ENCODE measurements at regions not wholly inside any gene's neighbourhood (a gene's known extent, or its start where the extent isn't known, plus 50 kb on each side); places are given as distances from the start of the nearest gene placed in this dataset.

- no peak for TF ChIP-seq EGR1 (IDR thresholded peaks at IDR 0.05)
These were observed 80.0 kb downstream of the CLDN34 start for GRCh38 chrX:10047133-10047532.

- TF ChIP-seq FOXM1 (IDR thresholded peaks at IDR 0.05; ENCODE audit: borderline replicate concordance, low read depth) (no peak), TAF1 (IDR thresholded peaks at IDR 0.05; ENCODE audit: low read depth) (no peak), EP300 (IDR thresholded peaks at IDR 0.05; ENCODE audit: borderline replicate concordance) (no peak), YY1 (IDR thresholded peaks at IDR 0.05; ENCODE audit: low read depth) (no peak), REST (IDR thresholded peaks at IDR 0.05; ENCODE audit: low read depth) (no peak), NFIC (IDR thresholded peaks at IDR 0.05) (no peak), CREB1 (IDR thresholded peaks at IDR 0.05; ENCODE audit: low read depth) (no peak), EGR1 (IDR thresholded peaks at IDR 0.05) (no peak), MAX (IDR thresholded peaks at IDR 0.05) (no peak), ZBTB7A (IDR thresholded peaks at IDR 0.05; ENCODE audit: low read depth) (no peak), CEBPB (IDR thresholded peaks at IDR 0.05) (no peak), TEAD4 (IDR thresholded peaks at IDR 0.05) (no peak), USF1 (IDR thresholded peaks at IDR 0.05) (no peak), RAD21 (IDR thresholded peaks at IDR 0.05; ENCODE audit: low read depth) (no peak), TCF12 (IDR thresholded peaks at IDR 0.05; ENCODE audit: low read depth) (no peak)
These were observed 80.5 kb downstream of the CLDN34 start for GRCh38 chrX:10047631-10048030.

- TF ChIP-seq ZBTB7A (IDR thresholded peaks at IDR 0.05; ENCODE audit: low read depth) (no peak), USF1 (IDR thresholded peaks at IDR 0.05) (no peak), RAD21 (IDR thresholded peaks at IDR 0.05; ENCODE audit: low read depth) (no peak), EP300 (IDR thresholded peaks at IDR 0.05; ENCODE audit: borderline replicate concordance) (no peak), TCF12 (IDR thresholded peaks at IDR 0.05; ENCODE audit: low read depth) (no peak), TEAD4 (IDR thresholded peaks at IDR 0.05) (no peak), MAX (IDR thresholded peaks at IDR 0.05) (no peak)
These were observed 80.9 kb downstream of the CLDN34 start for GRCh38 chrX:10048076-10048475.

GRCh38 chrX:10048707-10049106 is 81.5 kb downstream of the CLDN34 start:
- TF ChIP-seq MAX (IDR thresholded peaks at IDR 0.05) (no peak), YY1 (IDR thresholded peaks at IDR 0.05; ENCODE audit: low read depth) (no peak), EGR1 (IDR thresholded peaks at IDR 0.05) (no peak), RAD21 (IDR thresholded peaks at IDR 0.05; ENCODE audit: low read depth) (no peak), FOXM1 (IDR thresholded peaks at IDR 0.05; ENCODE audit: borderline replicate concordance, low read depth) (no peak), TCF12 (IDR thresholded peaks at IDR 0.05; ENCODE audit: low read depth) (no peak), TAF1 (IDR thresholded peaks at IDR 0.05; ENCODE audit: low read depth) (no peak), CREB1 (IDR thresholded peaks at IDR 0.05; ENCODE audit: low read depth) (no peak), ZBTB7A (IDR thresholded peaks at IDR 0.05; ENCODE audit: low read depth) (no peak), CEBPB (IDR thresholded peaks at IDR 0.05) (no peak), TEAD4 (IDR thresholded peaks at IDR 0.05) (no peak), EP300 (IDR thresholded peaks at IDR 0.05; ENCODE audit: borderline replicate concordance) (no peak), USF1 (IDR thresholded peaks at IDR 0.05) (no peak), REST (IDR thresholded peaks at IDR 0.05; ENCODE audit: low read depth) (no peak), NFIC (IDR thresholded peaks at IDR 0.05) (no peak)

- no peak for TF ChIP-seq MAX (IDR thresholded peaks at IDR 0.05)
- no peak for TF ChIP-seq EP300 (IDR thresholded peaks at IDR 0.05; ENCODE audit: borderline replicate concordance)
- no peak for TF ChIP-seq REST (IDR thresholded peaks at IDR 0.05; ENCODE audit: low read depth)
- TF ChIP-seq ZBTB7A (IDR thresholded peaks at IDR 0.05; ENCODE audit: low read depth): no peak
- TF ChIP-seq CEBPB (IDR thresholded peaks at IDR 0.05): no peak
These were observed 82.1 kb downstream of the CLDN34 start for GRCh38 chrX:10049236-10049635.
